ENCODE measurements at regions not wholly inside any gene's neighbourhood (a gene's known extent, or its start where the extent isn't known, plus 50 kb on each side); places are given as distances from the start of the nearest gene placed in this dataset.

- in situ Hi-C loops (cut with MboI; ENCODE audit: low pct_unique_long_range_greater_than_20kb, low sequenced_read_pairs, unreplicated experiment): no loop called here
- TF ChIP-seq CTCF (IDR thresholded peaks at IDR 0.05; ENCODE audit: extremely low read depth, insufficient read depth, missing control alignments): no peak
Observed at GRCh38 chr14:105793836-105794235, 267.5 kb downstream of the TMEM121 start.

DNA sequence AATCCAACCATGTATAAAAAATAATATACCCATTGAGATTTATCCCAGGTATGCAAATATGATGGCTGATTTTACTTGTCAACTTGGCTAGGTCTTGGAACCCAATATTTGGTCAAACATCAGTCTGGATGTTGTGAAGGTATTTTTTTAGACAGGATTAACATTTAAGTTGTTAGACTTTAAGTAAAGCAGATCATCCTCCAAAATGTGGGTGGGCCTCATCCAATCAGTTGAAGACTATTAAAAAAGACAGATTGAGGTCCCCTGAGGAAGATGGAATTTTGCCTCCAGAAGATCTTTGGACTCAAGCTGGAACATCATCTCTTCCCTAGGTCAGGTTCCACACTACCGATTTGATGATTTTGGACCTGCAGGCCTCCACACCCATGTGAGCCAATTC lies 271.2 kb downstream of the TMEM121 start:
- DNase-seq (ENCODE audit: low spot score): no peak
- no peak for TF ChIP-seq CTCF (IDR thresholded peaks at IDR 0.05; ENCODE audit: extremely low read depth, insufficient read depth, missing control alignments)
- in situ Hi-C loops (cut with MboI; ENCODE audit: low pct_unique_long_range_greater_than_20kb, low sequenced_read_pairs, unreplicated experiment): no loop called here

More at GRCh38 chr14:105793836-105794235, 267.5 kb downstream of the TMEM121 start:
- DNase-seq (ENCODE audit: low spot score): no peak

GRCh38 chr14:105805701-105806100 lies 279.3 kb downstream of the TMEM121 start:
- no peak for TF ChIP-seq CTCF (IDR thresholded peaks at IDR 0.05; ENCODE audit: extremely low read depth, insufficient read depth, missing control alignments)
- no peak for DNase-seq (ENCODE audit: low spot score)
- in situ Hi-C loops (cut with MboI; ENCODE audit: low pct_unique_long_range_greater_than_20kb, low sequenced_read_pairs, unreplicated experiment): no loop called here

GRCh38 chr14:105806568-105806967 lies 280.2 kb downstream of the TMEM121 start:
- in situ Hi-C loops (cut with MboI; ENCODE audit: low pct_unique_long_range_greater_than_20kb, low sequenced_read_pairs, unreplicated experiment): no loop called here
- DNase-seq (ENCODE audit: low spot score): no peak
- no peak for TF ChIP-seq CTCF (IDR thresholded peaks at IDR 0.05; ENCODE audit: extremely low read depth, insufficient read depth, missing control alignments)

GRCh38 chr14:105817971-105818711 lies 291.8 kb downstream of the TMEM121 start:
- TF ChIP-seq CTCF (IDR thresholded peaks at IDR 0.05; ENCODE audit: extremely low read depth, insufficient read depth, missing control alignments): no peak
- in situ Hi-C loops (cut with MboI; ENCODE audit: low pct_unique_long_range_greater_than_20kb, low sequenced_read_pairs, unreplicated experiment): no loop called here
- no peak for DNase-seq (ENCODE audit: low spot score)

GRCh38 chr14:105818712-105819005 lies 292.3 kb downstream of the TMEM121 start:
- no peak for DNase-seq (ENCODE audit: low spot score)
- in situ Hi-C loops (cut with MboI; ENCODE audit: low pct_unique_long_range_greater_than_20kb, low sequenced_read_pairs, unreplicated experiment): no loop called here
- no peak for TF ChIP-seq CTCF (IDR thresholded peaks at IDR 0.05; ENCODE audit: extremely low read depth, insufficient read depth, missing control alignments)
